ENCODE measurements at regions not wholly inside any gene's neighbourhood (a gene's known extent, or its start where the extent isn't known, plus 50 kb on each side); places are given as distances from the start of the nearest gene placed in this dataset.
"Not testable (repeated sequence)": the region's sequence is repeated elsewhere in the genome, so short reads cannot be mapped to it uniquely, and the experiment has no call there.

- H3K9me3 Mint-ChIP-seq: peaks cover 27% of the 10 kb centered on the region
- ChIA-PET POLR2A (no interaction called here), CTCF (no interaction called here)
- H3K36me3 Mint-ChIP-seq: peaks cover 17% of the 10 kb centered on the region
- H3K27ac Mint-ChIP-seq: no peak overlapping the region
- DNase-seq (ENCODE audit: low spot score) (no peak), ATAC-seq (no peak)
- H3K4me3 Mint-ChIP-seq: no peak overlapping the region
- no peaks in the 10 kb centered on the region for H3K4me1 Mint-ChIP-seq
- H3K27me3 Mint-ChIP-seq (ENCODE audit: low read depth): no peaks in the 10 kb centered on the region
- TF ChIP-seq ZNF138 (CRISPR knock-in tag; conservative IDR thresholded peaks at IDR 0.05) (no peak), NFATC4 (CRISPR knock-in tag; IDR thresholded peaks at IDR 0.05) (no peak), ETV6 (CRISPR knock-in tag; IDR thresholded peaks at IDR 0.05) (no peak), FOXK1 (CRISPR knock-in tag; IDR thresholded peaks at IDR 0.05) (no peak), ZNF121 (CRISPR knock-in tag; IDR thresholded peaks at IDR 0.05) (no peak), ZNF423 (CRISPR knock-in tag; IDR thresholded peaks at IDR 0.05) (no peak), ESRRA (CRISPR knock-in tag; IDR thresholded peaks at IDR 0.05; ENCODE audit: borderline replicate concordance) (no peak), PREB (CRISPR knock-in tag; IDR thresholded peaks at IDR 0.05; ENCODE audit: borderline replicate concordance) (no peak), OVOL2 (CRISPR knock-in tag; IDR thresholded peaks at IDR 0.05; ENCODE audit: borderline replicate concordance) (no peak), IRF1 (CRISPR knock-in tag; IDR thresholded peaks at IDR 0.05) (no peak), JAZF1 (CRISPR knock-in tag; IDR thresholded peaks at IDR 0.05) (no peak)
- TF ChIP-seq, protein P1, sequence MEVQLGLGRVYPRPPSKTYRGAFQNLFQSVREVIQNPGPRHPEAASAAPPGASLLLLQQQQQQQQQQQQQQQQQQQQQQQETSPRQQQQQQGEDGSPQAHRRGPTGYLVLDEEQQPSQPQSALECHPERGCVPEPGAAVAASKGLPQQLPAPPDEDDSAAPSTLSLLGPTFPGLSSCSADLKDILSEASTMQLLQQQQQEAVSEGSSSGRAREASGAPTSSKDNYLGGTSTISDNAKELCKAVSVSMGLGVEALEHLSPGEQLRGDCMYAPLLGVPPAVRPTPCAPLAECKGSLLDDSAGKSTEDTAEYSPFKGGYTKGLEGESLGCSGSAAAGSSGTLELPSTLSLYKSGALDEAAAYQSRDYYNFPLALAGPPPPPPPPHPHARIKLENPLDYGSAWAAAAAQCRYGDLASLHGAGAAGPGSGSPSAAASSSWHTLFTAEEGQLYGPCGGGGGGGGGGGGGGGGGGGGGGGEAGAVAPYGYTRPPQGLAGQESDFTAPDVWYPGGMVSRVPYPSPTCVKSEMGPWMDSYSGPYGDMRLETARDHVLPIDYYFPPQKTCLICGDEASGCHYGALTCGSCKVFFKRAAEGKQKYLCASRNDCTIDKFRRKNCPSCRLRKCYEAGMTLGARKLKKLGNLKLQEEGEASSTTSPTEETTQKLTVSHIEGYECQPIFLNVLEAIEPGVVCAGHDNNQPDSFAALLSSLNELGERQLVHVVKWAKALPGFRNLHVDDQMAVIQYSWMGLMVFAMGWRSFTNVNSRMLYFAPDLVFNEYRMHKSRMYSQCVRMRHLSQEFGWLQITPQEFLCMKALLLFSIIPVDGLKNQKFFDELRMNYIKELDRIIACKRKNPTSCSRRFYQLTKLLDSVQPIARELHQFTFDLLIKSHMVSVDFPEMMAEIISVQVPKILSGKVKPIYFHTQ (CRISPR knock-in tag; IDR thresholded peaks at IDR 0.05): no peak
- TF ChIP-seq, protein P2, sequence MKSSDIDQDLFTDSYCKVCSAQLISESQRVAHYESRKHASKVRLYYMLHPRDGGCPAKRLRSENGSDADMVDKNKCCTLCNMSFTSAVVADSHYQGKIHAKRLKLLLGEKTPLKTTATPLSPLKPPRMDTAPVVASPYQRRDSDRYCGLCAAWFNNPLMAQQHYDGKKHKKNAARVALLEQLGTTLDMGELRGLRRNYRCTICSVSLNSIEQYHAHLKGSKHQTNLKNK (CRISPR knock-in tag; IDR thresholded peaks at IDR 0.05): no peak
- TF ChIP-seq, protein P3, sequence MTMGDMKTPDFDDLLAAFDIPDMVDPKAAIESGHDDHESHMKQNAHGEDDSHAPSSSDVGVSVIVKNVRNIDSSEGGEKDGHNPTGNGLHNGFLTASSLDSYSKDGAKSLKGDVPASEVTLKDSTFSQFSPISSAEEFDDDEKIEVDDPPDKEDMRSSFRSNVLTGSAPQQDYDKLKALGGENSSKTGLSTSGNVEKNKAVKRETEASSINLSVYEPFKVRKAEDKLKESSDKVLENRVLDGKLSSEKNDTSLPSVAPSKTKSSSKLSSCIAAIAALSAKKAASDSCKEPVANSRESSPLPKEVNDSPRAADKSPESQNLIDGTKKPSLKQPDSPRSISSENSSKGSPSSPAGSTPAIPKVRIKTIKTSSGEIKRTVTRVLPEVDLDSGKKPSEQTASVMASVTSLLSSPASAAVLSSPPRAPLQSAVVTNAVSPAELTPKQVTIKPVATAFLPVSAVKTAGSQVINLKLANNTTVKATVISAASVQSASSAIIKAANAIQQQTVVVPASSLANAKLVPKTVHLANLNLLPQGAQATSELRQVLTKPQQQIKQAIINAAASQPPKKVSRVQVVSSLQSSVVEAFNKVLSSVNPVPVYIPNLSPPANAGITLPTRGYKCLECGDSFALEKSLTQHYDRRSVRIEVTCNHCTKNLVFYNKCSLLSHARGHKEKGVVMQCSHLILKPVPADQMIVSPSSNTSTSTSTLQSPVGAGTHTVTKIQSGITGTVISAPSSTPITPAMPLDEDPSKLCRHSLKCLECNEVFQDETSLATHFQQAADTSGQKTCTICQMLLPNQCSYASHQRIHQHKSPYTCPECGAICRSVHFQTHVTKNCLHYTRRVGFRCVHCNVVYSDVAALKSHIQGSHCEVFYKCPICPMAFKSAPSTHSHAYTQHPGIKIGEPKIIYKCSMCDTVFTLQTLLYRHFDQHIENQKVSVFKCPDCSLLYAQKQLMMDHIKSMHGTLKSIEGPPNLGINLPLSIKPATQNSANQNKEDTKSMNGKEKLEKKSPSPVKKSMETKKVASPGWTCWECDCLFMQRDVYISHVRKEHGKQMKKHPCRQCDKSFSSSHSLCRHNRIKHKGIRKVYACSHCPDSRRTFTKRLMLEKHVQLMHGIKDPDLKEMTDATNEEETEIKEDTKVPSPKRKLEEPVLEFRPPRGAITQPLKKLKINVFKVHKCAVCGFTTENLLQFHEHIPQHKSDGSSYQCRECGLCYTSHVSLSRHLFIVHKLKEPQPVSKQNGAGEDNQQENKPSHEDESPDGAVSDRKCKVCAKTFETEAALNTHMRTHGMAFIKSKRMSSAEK (CRISPR knock-in tag; IDR thresholded peaks at IDR 0.05; ENCODE audit: borderline replicate concordance): no peak
Measured at GRCh38 chr6:12548526-12548925, 168.0 kb upstream of the PHACTR1 start.

DNA sequence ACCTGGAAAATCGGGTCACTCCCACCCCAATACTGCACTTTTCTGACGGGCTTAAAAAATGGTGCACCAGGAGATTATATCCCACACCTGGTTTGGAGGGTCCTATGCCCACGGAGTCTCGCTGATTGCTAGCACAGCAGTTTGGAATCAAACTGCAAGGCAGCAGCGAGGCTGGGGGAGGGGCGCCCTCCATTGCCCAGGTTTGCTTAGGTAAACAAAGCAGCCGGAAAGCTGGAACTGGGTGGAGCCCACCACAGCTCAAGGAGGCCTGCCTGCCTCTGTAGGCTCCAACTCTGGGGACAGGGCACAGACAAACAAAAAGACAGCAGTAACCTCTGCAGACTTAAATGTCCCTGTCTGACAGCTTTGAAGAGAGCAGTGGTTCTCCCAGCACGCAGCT, 167.1 kb upstream of the PHACTR1 start:
- ATAC-seq; H3K27me3 Mint-ChIP-seq (ENCODE audit: low read depth); H3K4me3 Mint-ChIP-seq; H3K4me1 Mint-ChIP-seq; H3K27ac Mint-ChIP-seq; POLR2A ChIA-PET; CTCF ChIA-PET; DNase-seq (ENCODE audit: low spot score): not testable (repeated sequence)
- Mint-ChIP-seq H3K9me3 (peaks cover 27% of the 10 kb centered on the region), H3K36me3 (peaks cover 17% of the 10 kb centered on the region)

DNA sequence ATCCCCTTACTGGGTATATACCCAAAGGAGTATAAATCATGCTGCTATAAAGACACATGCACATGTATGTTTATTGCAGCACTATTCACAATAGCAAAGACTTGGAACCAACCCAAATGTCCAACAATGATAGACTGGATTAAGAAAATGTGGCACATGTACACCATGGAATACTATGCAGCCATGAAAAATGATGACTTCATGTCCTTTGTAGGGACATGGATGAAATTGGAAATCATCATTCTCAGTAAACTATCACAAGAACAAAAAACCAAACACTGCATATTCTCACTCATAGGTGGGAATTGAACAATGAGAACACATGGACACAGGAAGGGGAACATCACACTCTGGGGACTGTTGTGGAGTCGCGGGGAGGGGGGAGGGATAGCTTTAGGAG, 161.7 kb upstream of the PHACTR1 start:
- ATAC-seq; POLR2A ChIA-PET; H3K4me1 Mint-ChIP-seq; H3K27ac Mint-ChIP-seq; H3K27me3 Mint-ChIP-seq (ENCODE audit: low read depth); H3K4me3 Mint-ChIP-seq; CTCF ChIA-PET; DNase-seq (ENCODE audit: low spot score): not testable (repeated sequence)
- peaks cover 30% of the 10 kb centered on the region for H3K9me3 Mint-ChIP-seq
- peaks cover 12% of the 10 kb centered on the region for H3K36me3 Mint-ChIP-seq
